SU-DHL-6 (cell line): ENCODE measurements at regions not wholly inside any gene's neighbourhood (a gene's known extent, or its start where the extent isn't known, plus 50 kb on each side); places are given as distances from the start of the nearest gene placed in this dataset.

Experiments used
- H2AFZ ChIP-seq: fragments of 200-600 bp; sonication (generic); 2 replicates; pipeline ENCODE4 v1.6.1; 2014; ENCODE audit warnings: low read depth, mild to moderate bottlenecking, moderate library complexity, mixed read lengths, antibody characterized with exemption, low read length; ENCODE audit not compliant: severe bottlenecking
- H3F3A ChIP-seq: fragments of 200-600 bp; shearing (Covaris generic); 2 replicates; pipeline ENCODE4 v1.6.0; 2016; ENCODE audit warnings: antibody characterized with exemption, mild to moderate bottlenecking; ENCODE audit not compliant: insufficient read depth
- H3K27ac ChIP-seq: fragments of 200-600 bp; sonication (generic); 2 replicates; pipeline ENCODE4 v1.5.1; 2016; ENCODE audit warnings: low read depth, mild to moderate bottlenecking, low read length, moderate library complexity, mixed read lengths
- H3K27me3 ChIP-seq: fragments of 200-600 bp; sonication (generic), shearing (Covaris generic); 2 replicates; pipeline ENCODE4 v1.6.0; 2014; ENCODE audit warnings: mild to moderate bottlenecking, low read length
- H3K36me3 ChIP-seq: fragments of 200-600 bp; sonication (generic); 2 replicates; pipeline ENCODE4 v1.6.1; 2014; ENCODE audit warnings: mild to moderate bottlenecking, low read length, mixed read lengths
- H3K4me2 ChIP-seq: fragments of 300-600, 200-600 bp; shearing (Covaris generic), sonication (generic); 2 replicates; pipeline ENCODE4 v1.6.0; 2014; ENCODE audit warnings: low read length, low read depth, mild to moderate bottlenecking; ENCODE audit not compliant: poor library complexity, severe bottlenecking
- H3K4me3 ChIP-seq: fragments of 200-600 bp; sonication (generic); 2 replicates; pipeline ENCODE4 v1.5.1; 2014; ENCODE audit warnings: antibody characterized with exemption, low read length, mild to moderate bottlenecking, mixed read lengths; ENCODE audit not compliant: insufficient read depth, poor library complexity, severe bottlenecking
- H3K79me2 ChIP-seq: fragments of 200-600 bp; sonication (generic); 2 replicates; pipeline ENCODE4 v1.6.1; 2014; ENCODE audit warnings: mild to moderate bottlenecking, low read length, moderate library complexity; ENCODE audit not compliant: insufficient read depth
- H3K9ac ChIP-seq: fragments of 200-600 bp; sonication (generic); 2 replicates; pipeline ENCODE4 v1.7.0; 2014; ENCODE audit warnings: mild to moderate bottlenecking, low read length
- H3K9me2 ChIP-seq: fragments of 200-600 bp; sonication (generic); replicated peaks from 2 replicates; pipeline ENCODE4 v1.6.1; 2014; ENCODE audit warnings: low read length; ENCODE audit not compliant: insufficient read depth
- H3K9me3 ChIP-seq: fragments of 200-600 bp; sonication (generic); 2 replicates; pipeline ENCODE4 v1.6.1; 2014; ENCODE audit warnings: low read length, mixed read lengths; ENCODE audit not compliant: insufficient read depth
- H4K20me1 ChIP-seq: fragments of 200-600 bp; sonication (generic); 2 replicates; pipeline ENCODE4 v1.6.1; 2014; ENCODE audit warnings: low read depth, mild to moderate bottlenecking, antibody characterized with exemption, low read length, moderate library complexity, mixed read lengths
- CTCF ChIP-seq: fragments of 200-600 bp; sonication (generic); IDR thresholded peaks from one replicate; pipeline ENCODE4 v1.5.1; 2017; ENCODE audit warnings: antibody characterized with exemption, mild to moderate bottlenecking, low read length, moderate library complexity; ENCODE audit not compliant: insufficient read depth, poor library complexity, severe bottlenecking
- EZH2phosphoT487 ChIP-seq: fragments of 200-600 bp; sonication (generic), shearing (Covaris generic); conservative IDR thresholded peaks from 2 replicates; pipeline ENCODE4 v1.6.1; 2018; ENCODE audit warnings: mild to moderate bottlenecking, antibody characterized with exemption, low read length, moderate library complexity, mixed read lengths

DNA sequence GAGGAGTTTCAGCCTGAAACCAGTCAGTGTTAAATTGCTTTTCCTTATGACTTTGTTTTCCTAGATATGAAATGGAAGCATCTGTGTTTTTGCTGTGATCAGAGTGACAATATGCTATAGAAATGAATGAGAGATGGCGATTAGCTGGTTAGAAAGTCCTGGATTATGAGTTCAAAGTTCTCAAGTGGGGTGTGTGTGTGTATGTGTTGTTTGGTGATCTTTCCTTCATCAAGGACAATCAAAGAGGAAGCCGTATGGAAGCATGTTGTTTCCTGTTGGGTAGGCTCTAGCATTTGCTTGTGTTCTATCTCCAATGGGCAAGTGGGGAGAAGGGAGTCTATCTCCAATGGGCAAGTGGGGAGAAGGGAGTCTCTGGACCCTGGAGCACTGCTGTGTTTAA is 64.0 kb upstream of the STX18 start:
- no peak overlapping the region for H3K4me3 ChIP-seq
- no peak overlapping the region for H2AFZ ChIP-seq
- H3F3A ChIP-seq, result no peaks in the 10 kb centered on the region
- no peak overlapping the region for H3K9ac ChIP-seq
- no peaks in the 10 kb centered on the region for H3K9me2 ChIP-seq
- no peak overlapping the region for H3K4me2 ChIP-seq
- no peaks in the 10 kb centered on the region for H3K9me3 ChIP-seq
- H3K27ac ChIP-seq, result no peak overlapping the region
- H3K27me3 ChIP-seq, result no peaks in the 10 kb centered on the region
- H4K20me1 ChIP-seq, result no peaks in the 10 kb centered on the region
- H3K79me2 ChIP-seq, result no peaks in the 10 kb centered on the region
- no peaks in the 10 kb centered on the region for H3K36me3 ChIP-seq
- TF ChIP-seq CTCF, result no peak
- TF ChIP-seq EZH2phosphoT487, result no peak

DNA sequence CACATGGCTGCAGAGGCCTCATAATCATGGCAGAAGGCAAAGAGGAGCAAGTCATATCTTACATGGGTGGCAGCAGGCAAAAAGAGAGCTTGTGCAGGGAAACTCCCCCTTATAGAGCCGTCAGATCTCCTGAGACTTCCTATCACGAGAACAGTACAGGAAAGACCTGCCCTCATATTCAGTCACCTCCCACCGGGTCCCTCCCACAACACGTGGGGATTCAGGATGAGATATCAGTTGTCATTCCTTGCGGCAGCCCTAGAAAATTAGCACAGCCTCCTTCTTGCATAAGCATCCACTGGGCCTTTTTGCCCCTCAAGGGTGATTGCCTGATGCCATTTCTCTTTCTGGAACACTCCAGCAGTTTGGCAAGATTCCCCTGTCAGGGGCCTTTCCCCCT is 61.7 kb upstream of the STX18 start:
- H4K20me1 ChIP-seq, result no peaks in the 10 kb centered on the region
- no peak overlapping the region for H3K9ac ChIP-seq
- no peaks in the 10 kb centered on the region for H3K27me3 ChIP-seq
- TF ChIP-seq CTCF, result no peak
- TF ChIP-seq EZH2phosphoT487, result no peak
- H3K9me3 ChIP-seq, result no peaks in the 10 kb centered on the region
- H3K27ac ChIP-seq, result no peak overlapping the region
- no peaks in the 10 kb centered on the region for H3K79me2 ChIP-seq
- no peak overlapping the region for H3K4me3 ChIP-seq
- H2AFZ ChIP-seq, result no peak overlapping the region
- no peaks in the 10 kb centered on the region for H3K36me3 ChIP-seq
- H3K4me2 ChIP-seq, result no peak overlapping the region
- H3K9me2 ChIP-seq, result no peaks in the 10 kb centered on the region
- no peaks in the 10 kb centered on the region for H3F3A ChIP-seq

DNA sequence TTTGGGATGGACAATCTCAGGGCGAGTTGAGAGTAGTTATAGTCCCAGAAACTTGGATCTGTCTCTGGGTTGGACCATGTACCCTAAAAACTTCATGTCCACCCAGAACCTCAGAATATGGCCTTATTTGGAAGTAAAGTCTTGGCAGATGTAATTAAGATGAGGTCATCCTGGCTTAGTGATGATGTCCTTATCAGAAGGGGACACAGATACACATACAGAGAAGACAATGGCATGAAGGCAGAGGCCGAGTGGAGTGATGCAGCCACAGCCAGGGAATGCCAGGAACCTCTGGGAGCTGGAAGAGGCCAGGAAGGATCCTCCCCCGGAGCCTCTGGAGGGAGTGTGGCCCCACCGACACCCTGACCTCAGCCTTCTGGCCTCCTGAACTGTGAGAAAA is 61.2 kb upstream of the STX18 start:
- no peaks in the 10 kb centered on the region for H3F3A ChIP-seq
- TF ChIP-seq EZH2phosphoT487, result no peak
- TF ChIP-seq CTCF, result no peak
- no peaks in the 10 kb centered on the region for H3K9me3 ChIP-seq
- H4K20me1 ChIP-seq, result no peaks in the 10 kb centered on the region
- no peak overlapping the region for H3K4me2 ChIP-seq
- no peaks in the 10 kb centered on the region for H3K36me3 ChIP-seq
- H3K79me2 ChIP-seq, result no peaks in the 10 kb centered on the region
- no peaks in the 10 kb centered on the region for H3K27me3 ChIP-seq
- no peaks in the 10 kb centered on the region for H3K9me2 ChIP-seq
- no peak overlapping the region for H3K9ac ChIP-seq
- H2AFZ ChIP-seq, result no peak overlapping the region
- H3K4me3 ChIP-seq, result no peak overlapping the region
- no peak overlapping the region for H3K27ac ChIP-seq

DNA sequence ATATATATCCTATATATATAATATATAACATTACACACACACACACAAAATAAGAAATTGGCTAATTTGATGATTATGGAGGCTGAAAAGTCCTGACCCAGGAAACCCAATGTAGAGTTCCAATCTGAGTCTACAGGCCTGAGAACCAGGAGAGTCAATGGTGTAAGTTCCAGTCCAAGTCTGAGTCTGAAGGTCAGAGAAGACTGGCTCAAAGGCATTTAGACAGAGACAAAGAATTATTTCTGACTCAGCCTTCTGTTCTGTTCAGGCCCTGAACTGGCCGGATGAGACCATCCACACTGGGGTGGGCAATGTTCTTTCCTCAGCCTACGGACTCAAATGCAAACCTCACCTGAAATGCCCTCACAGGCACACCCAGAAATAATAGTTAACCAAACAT is 60.6 kb upstream of the STX18 start:
- H4K20me1 ChIP-seq, result no peaks in the 10 kb centered on the region
- no peaks in the 10 kb centered on the region for H3K9me3 ChIP-seq
- H3K36me3 ChIP-seq, result no peaks in the 10 kb centered on the region
- H3K4me3 ChIP-seq, result no peak overlapping the region
- H2AFZ ChIP-seq, result no peak overlapping the region
- no peak overlapping the region for H3K27ac ChIP-seq
- no peaks in the 10 kb centered on the region for H3F3A ChIP-seq
- TF ChIP-seq EZH2phosphoT487 (no peak), CTCF (no peak)
- H3K9me2 ChIP-seq, result no peaks in the 10 kb centered on the region
- no peaks in the 10 kb centered on the region for H3K27me3 ChIP-seq
- H3K4me2 ChIP-seq, result no peak overlapping the region
- no peak overlapping the region for H3K9ac ChIP-seq
- H3K79me2 ChIP-seq, result no peaks in the 10 kb centered on the region
